ENCODE measurements at regions not wholly inside any gene's neighbourhood (a gene's known extent, or its start where the extent isn't known, plus 50 kb on each side); places are given as distances from the start of the nearest gene placed in this dataset.

DNA sequence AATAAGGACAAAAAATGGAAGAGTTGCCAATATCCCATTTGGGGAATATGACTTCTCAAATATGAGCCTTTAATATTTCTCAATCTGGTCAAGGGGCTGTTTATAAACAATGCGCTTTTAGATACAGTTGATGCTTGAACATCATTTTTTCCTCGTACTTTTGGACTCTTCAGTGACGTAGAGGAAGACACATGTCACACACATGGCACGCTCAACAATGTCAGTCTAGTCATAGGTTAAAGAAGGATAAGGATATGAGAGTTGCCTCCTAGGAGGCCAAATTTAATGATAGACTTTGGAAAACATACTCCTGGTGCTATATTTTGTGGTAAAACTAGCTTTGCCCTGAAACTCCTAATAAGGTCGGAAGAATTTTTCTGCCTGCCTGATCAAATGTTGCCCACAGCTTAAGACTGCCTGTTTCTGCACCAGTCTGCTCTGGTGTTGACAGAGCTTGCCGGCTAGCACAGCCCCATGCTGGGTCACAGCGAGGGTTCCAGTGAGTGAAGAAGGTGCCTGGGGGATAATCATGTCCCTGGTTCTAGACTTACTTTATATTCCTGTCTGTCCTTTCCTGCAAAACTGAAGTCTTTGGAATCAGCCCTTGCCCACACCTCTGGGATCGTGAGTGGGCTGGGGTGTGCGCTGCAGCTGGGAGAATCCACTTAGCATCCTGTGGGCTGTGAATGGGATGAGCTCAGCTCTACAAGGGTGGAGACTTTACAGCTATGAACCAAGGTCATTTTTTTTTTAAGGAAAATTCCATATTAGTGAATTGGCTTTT lies 230.8 kb upstream of the IRX4 start:
- DNase-seq (ENCODE audit: low read depth in 1 of 2, low spot score in 1 of 2) = no peak

- DNase-seq (ENCODE audit: low read depth in 1 of 2, low spot score in 1 of 2) = no peak
Observed at GRCh38 chr5:2112173-2113025, 229.7 kb upstream of the IRX4 start.

DNA sequence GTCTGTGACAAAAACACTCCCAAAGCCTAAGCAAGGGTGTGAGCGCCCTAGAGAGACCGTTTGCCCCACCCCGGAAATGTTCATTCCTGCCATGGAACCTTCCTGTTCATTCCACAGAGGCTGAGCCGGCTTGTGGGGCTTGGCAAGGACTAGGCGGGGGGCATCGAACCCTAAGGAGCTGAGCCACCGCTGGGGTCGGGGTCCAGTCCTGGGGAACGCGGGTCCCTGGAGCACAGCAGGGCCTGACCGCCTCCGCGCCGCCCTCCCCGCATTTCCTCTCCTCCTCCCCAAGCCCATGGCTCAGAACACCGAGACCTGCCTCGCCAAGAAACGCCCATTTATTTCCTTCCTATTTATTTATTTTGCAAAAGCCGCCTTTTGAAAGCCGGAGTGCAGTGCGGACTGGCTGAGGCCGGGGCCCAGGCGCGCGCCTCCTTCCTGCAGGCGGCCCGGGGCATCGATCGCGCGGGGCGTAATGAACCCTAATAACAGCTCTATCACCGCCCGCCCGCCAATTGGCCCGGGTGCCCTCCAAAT lies 228.9 kb upstream of the IRX4 start:
- no peak for DNase-seq (ENCODE audit: low read depth in 1 of 2, low spot score in 1 of 2)

- DNase-seq (ENCODE audit: low read depth in 1 of 2, low spot score in 1 of 2) = no peak
Observed at GRCh38 chr5:2110934-2111462, 228.3 kb upstream of the IRX4 start.

- DNase-seq (ENCODE audit: low read depth in 1 of 2, low spot score in 1 of 2) = no peak
Observed at GRCh38 chr5:2110137-2110933, 227.6 kb upstream of the IRX4 start.

- no peak for DNase-seq (ENCODE audit: low read depth in 1 of 2, low spot score in 1 of 2)
Observed at GRCh38 chr5:2109566-2109965, 226.8 kb upstream of the IRX4 start.

DNA sequence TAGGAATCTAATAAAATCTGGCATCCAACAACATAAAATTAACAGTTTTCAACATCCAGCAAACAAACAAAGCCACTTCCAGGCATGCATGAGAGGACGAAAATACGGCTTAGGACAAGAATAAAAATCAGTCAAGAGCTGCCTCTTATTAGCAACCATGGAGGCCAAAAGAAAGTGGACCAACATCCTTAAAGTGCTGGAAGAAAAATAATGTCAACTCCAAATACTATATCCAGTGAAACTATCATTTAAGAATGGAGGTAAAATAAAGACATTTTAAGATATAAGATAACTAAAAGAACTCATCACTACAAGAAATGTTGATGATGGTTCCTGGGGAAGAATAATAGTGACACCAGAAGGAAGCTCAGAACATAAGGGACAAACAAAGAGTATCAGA lies 224.0 kb upstream of the IRX4 start:
- DNase-seq (ENCODE audit: low read depth in 1 of 2, low spot score in 1 of 2) = no peak

DNA sequence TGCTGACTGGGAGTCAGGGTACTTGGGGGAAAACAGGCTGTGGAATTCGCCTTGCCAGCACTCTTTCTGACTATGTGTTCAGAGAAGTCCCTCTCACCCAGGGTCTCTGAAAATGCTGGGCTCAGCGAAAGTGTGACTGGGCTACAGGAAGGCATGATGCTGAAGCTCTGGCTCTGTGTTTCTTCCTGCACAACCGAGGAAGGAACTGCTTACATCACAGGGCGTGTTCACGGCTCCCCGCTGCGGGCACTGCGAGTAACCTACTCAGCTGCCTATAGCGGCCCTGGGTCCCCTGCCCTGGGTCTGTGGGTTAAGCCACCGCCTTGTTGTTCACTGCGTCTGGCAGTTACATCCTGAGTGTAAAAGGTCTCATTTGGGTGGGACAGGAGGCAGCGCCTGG lies 222.4 kb upstream of the IRX4 start:
- no peak for DNase-seq (ENCODE audit: low read depth in 1 of 2, low spot score in 1 of 2)

DNA sequence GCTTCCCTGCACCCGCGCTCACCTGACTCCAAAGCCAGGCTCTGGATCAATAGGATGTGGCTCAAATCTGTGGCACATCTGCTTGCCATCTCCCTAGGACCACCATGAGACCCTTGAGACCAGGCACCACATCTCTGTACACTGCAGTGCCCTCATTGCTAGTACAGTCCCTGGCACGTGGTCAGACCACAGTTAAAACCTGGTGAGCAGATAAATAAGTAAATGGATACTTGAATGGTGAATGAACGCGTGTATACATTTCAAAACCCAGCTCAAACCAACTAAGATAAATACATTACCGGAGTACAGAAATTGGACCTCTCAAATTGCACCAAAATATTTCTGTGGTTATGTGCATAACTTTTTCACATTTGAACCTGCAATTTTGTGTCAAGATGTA lies 221.2 kb upstream of the IRX4 start:
- DNase-seq (ENCODE audit: low read depth in 1 of 2, low spot score in 1 of 2) = no peak

DNA sequence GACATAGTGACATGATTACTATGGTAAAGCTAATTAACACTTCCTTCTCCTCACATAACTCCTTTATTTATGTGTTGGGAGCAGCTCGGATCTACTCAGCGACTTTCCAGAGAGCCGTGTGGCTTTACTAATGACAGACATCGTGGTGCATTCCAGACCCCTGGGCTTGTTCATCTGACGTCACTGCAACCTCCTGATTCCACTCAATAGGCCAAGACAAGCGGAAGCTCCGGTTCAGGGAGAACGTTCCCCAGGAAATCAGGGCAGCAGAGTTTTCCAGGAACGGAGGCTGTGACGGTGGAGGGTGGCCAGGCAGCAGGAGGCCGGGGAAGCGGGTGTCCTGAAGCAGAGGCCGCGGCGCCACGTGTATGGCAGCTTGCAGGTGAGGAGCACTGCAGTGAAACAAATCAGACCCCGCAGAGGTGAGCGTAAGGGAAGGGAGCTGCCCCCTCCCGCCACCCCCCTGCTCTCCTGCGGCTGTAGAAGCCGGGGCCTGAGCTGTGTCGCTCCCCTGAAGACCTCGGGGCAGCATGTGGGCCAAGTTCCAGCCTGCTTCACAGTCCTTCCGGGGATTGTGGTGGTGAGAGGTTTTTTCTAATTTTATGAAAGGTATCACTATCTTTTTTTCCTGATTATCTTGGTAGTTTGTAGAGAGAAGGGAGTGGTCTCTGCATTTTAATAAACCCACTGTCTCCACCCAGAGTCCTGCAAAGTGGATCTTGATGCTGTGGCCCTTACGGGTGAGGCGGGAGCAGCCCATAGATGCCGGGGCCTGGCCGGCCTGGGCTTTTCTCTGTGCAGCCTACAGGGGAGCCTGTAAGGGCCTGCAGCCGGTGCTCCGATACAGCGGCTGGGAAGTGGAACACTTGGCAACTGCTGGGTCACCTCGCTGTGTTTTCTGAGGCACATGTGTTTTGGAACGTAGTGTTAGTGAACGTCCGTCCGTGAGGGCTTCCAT lies 220.4 kb upstream of the IRX4 start:
- DNase-seq (ENCODE audit: low read depth in 1 of 2, low spot score in 1 of 2) = no peak

DNA sequence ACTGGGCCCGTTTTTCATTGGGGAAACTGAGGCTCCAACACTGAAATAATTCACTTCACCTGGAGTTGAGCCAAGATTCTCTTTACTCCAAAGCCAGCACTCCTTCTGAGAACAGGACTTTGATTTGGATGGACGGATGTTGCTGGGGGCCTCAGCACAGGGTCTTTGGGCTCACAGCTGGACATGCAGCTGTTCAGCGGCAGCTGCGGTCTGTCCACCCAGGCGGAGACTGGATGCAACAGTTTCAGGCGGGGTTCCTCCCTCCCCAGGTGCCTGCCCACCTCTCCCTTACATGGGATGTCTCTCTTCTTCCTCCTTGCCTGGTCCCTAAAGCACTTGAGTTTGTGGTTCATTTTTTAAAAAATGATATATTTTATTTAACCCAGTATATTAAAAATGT lies 219.0 kb upstream of the IRX4 start:
- DNase-seq (ENCODE audit: low read depth in 1 of 2, low spot score in 1 of 2) = no peak

DNA sequence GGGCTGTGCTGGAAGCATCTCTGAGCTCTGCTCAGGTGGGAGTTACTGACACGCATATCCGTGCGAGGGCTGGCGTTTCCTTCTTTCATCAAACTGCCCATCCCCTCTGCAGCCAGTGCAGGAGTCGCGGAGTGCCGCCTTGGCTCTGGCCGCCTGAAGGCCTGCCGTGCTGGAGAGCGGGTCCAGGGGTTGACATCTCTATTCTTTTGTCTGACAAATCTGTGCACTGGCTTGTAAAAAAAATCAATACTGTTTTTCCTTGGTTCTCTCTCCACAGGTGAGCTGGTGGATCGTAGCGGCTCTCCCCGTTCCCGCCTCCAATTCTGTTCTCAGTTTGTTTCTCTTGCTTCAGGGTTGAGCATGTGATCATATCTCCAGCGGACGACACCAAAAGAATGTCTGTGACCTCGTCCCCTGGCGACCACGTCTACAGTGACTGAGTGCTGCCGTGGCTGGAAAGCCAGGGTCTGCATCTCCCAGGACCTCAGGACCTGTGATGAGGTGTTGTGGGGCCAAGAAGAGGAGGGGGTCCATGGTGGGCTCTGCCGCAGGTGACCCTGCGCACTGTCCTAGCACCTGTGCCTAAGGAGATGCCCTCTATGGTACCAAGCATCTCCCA lies 214.3 kb upstream of the IRX4 start:
- DNase-seq (ENCODE audit: low read depth in 1 of 2, low spot score in 1 of 2) = no peak

- no peak for DNase-seq (ENCODE audit: low read depth in 1 of 2, low spot score in 1 of 2)
Observed at GRCh38 chr5:2095011-2095410, 212.3 kb upstream of the IRX4 start.

DNA sequence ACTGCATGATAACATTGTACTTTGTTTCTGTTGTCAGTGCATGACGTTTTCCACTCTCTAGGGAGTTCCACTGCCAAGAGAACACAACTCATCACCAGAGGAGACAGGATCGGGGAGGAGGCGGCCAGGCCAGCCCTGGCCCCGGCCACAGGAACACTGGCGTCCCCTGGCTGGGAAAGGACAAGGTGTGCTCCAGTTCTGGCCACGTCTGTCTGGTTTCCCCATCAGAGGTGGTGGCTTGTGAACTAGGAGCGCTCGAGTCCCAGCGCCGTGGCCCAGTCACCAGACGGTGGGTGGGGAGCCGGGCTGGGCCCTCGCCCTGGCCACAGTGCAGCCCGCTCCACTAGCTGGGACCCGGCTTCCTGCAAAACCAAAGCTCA lies 211.9 kb upstream of the IRX4 start:
- DNase-seq (ENCODE audit: low read depth in 1 of 2, low spot score in 1 of 2) = no peak

GRCh38 chr5:2093859-2094615 lies 211.3 kb upstream of the IRX4 start:
- no peak for DNase-seq (ENCODE audit: low read depth in 1 of 2, low spot score in 1 of 2)

- no peak for DNase-seq (ENCODE audit: low read depth in 1 of 2, low spot score in 1 of 2)
Observed at GRCh38 chr5:2091921-2092320, 209.2 kb upstream of the IRX4 start.

GRCh38 chr5:2087980-2088379 lies 205.3 kb upstream of the IRX4 start:
- DNase-seq (ENCODE audit: low read depth in 1 of 2, low spot score in 1 of 2) = no peak

DNA sequence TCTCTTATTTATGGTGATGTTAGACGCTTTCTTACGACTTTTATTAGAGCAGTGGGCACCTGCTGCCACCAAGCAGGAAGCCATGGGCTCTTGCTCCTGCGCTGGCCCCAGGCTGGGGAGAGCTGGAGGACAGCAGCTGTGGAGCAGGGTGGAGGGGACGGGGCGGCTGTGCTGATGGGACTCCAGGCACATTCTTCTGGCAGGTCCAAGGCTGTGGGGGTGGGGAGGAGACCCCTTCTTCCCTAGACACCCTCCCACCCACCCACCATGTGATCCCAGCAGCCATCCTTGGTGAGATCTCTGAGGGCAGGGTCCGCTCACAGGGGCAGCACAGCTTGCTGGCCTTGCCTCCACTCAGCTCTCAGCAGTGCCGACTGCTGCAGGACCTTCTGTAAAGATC lies 192.6 kb upstream of the IRX4 start:
- no peak for DNase-seq (ENCODE audit: low read depth in 1 of 2, low spot score in 1 of 2)

DNA sequence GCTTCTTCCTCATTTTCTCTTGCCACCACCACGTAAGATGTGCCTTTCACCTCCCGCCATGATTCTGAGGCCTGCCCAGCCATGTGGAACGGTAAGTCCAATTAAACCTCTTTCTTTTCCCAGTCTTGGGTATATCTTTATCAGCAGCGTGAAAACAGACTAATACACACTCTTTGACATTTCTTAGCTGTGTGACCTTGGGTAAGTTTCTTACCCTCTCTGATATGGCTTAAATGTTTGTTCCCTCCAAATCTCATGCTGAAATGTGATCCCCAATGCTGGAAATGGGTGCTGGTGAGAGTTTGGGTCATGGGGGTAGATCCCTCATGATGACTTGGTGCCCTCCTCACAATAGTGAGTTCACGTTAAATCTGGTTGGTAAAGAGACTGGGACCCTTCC lies 188.8 kb upstream of the IRX4 start:
- DNase-seq (ENCODE audit: low read depth in 1 of 2, low spot score in 1 of 2) = no peak
